Erythroblast (primary cell): ENCODE measurements at regions not wholly inside any gene's neighbourhood (a gene's known extent, or its start where the extent isn't known, plus 50 kb on each side); places are given as distances from the start of the nearest gene placed in this dataset.

Source experiments
- GATA1 ChIP-seq: IDR thresholded peaks from 2 replicates; pipeline ENCODE4 v1.6.1; 2011; ENCODE audit warnings: low read depth, mild to moderate bottlenecking, control low read depth, low read length, moderate library complexity
- POLR2A ChIP-seq: IDR thresholded peaks from 2 replicates; pipeline ENCODE4 v1.6.1; 2011; ENCODE audit warnings: mild to moderate bottlenecking, low read length

DNA sequence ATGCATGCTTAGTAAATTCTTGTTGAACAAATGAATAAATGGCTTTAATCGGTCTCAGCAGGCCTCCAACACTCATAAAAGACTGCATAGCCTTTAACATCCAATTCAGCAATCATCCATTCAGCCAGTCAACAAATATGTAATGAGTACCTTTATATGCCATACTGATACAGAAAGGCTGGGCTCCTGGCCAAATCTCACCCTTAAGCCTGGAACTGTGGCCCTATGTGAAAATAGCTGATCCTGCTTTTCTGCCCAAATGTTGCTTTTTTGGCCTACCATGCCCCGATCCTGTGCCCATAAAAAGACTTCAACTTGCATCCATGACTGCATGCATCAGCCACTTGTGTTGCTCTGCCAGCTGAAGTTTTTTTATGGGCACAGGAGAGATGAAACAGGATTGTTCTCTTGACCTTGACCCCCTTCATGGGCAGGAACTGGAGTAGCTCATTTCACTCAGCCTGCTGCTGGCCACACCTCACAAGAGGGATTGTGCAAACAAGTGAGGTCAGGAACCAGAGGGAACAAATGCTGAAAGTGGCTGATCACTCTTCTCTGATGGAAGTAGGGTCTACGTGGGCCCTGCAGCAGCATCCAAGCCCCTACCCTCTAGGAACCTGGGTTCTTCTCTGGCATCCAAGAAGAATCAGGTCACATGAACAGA lies 75.6 kb downstream of the NPY1R start:
- no peak for TF ChIP-seq POLR2A
- no peak for TF ChIP-seq GATA1
